Nephron progenitor cell (in vitro differentiated cells): ENCODE measurements at regions not wholly inside any gene's neighbourhood (a gene's known extent, or its start where the extent isn't known, plus 50 kb on each side); places are given as distances from the start of the nearest gene placed in this dataset.

ENCODE experiments used
- DNase-seq: peaks from one replicate; pipeline ENCODE4 v3.0.0; 2021
- H3K27ac Mint-ChIP-seq: 2 replicates; pipeline ENCODE4 v1.8.0; 2021; ENCODE audit warnings: mild to moderate bottlenecking, moderate library complexity, mixed read lengths
- H3K27me3 Mint-ChIP-seq: 2 replicates; pipeline ENCODE4 v1.8.0; 2021; ENCODE audit warnings: mild to moderate bottlenecking, low read depth, mixed read lengths; ENCODE audit not compliant: poor library complexity
- H3K36me3 Mint-ChIP-seq: 2 replicates; pipeline ENCODE4 v1.8.0; 2021; ENCODE audit warnings: low read depth, mixed read lengths
- H3K4me1 Mint-ChIP-seq: 2 replicates; pipeline ENCODE4 v1.8.0; 2021; ENCODE audit warnings: mixed read lengths
- H3K4me3 Mint-ChIP-seq: 2 replicates; pipeline ENCODE4 v1.8.0; 2021; ENCODE audit warnings: mild to moderate bottlenecking, moderate library complexity, mixed read lengths
- H3K9me3 Mint-ChIP-seq: 2 replicates; pipeline ENCODE4 v1.8.0; 2021; ENCODE audit warnings: mild to moderate bottlenecking, moderate library complexity, mixed read lengths
- CTCF ChIP-seq: fragments of 200-600 bp; sonication (generic); IDR thresholded peaks from 2 replicates; pipeline ENCODE4 v1.5.0; 2021; ENCODE audit warnings: antibody characterized with exemption

- DNase-seq: no peak
- no peaks in the 10 kb centered on the region for H3K4me1 Mint-ChIP-seq
- peaks cover 6% of the 10 kb centered on the region for H3K27me3 Mint-ChIP-seq
- H3K27ac Mint-ChIP-seq: no peak overlapping the region
- H3K4me3 Mint-ChIP-seq: no peak overlapping the region
- H3K36me3 Mint-ChIP-seq: peaks cover 8% of the 10 kb centered on the region
- H3K9me3 Mint-ChIP-seq: peaks cover 10% of the 10 kb centered on the region
- TF ChIP-seq CTCF: no peak
Observed at GRCh38 chr13:97082461-97083207, 88.4 kb upstream of the OXGR1 start.

GRCh38 chr13:97091196-97091595, 96.9 kb upstream of the OXGR1 start:
- H3K27me3 Mint-ChIP-seq: peaks cover 15% of the 10 kb centered on the region
- H3K9me3 Mint-ChIP-seq: peaks cover 26% of the 10 kb centered on the region
- H3K36me3 Mint-ChIP-seq: peaks cover 8% of the 10 kb centered on the region
- TF ChIP-seq CTCF: no peak
- no peaks in the 10 kb centered on the region for H3K4me1 Mint-ChIP-seq
- H3K4me3 Mint-ChIP-seq: no peak overlapping the region
- no peak overlapping the region for H3K27ac Mint-ChIP-seq
- no peak for DNase-seq

- Mint-ChIP-seq H3K27ac (no peak overlapping the region), H3K4me1 (no peaks in the 10 kb centered on the region), H3K4me3 (no peak overlapping the region), H3K36me3 (no peaks in the 10 kb centered on the region), H3K9me3 (peaks cover 10% of the 10 kb centered on the region), H3K27me3 (no peaks in the 10 kb centered on the region)
- no peak for DNase-seq
- no peak for TF ChIP-seq CTCF
Observed at GRCh38 chr13:97100821-97101220, 106.5 kb upstream of the OXGR1 start.

- no peak overlapping the region for H3K4me3 Mint-ChIP-seq
- peaks cover 3% of the 10 kb centered on the region for H3K9me3 Mint-ChIP-seq
- H3K27me3 Mint-ChIP-seq: no peaks in the 10 kb centered on the region
- H3K27ac Mint-ChIP-seq: no peak overlapping the region
- no peak for TF ChIP-seq CTCF
- no peaks in the 10 kb centered on the region for H3K4me1 Mint-ChIP-seq
- no peaks in the 10 kb centered on the region for H3K36me3 Mint-ChIP-seq
- DNase-seq: no peak
Observed at GRCh38 chr13:97101912-97102708, 107.8 kb upstream of the OXGR1 start.

- Mint-ChIP-seq H3K9me3 (peaks cover 3% of the 10 kb centered on the region), H3K27me3 (peaks cover 8% of the 10 kb centered on the region), H3K4me3 (no peak overlapping the region), H3K4me1 (peaks cover 16% of the 10 kb centered on the region), H3K27ac (no peak overlapping the region), H3K36me3 (no peaks in the 10 kb centered on the region)
- no peak for TF ChIP-seq CTCF
- DNase-seq: no peak
Observed at GRCh38 chr13:97106323-97106722, 112.0 kb upstream of the OXGR1 start.
